Endothelial cell of umbilical vein (primary cell): ENCODE measurements at regions not wholly inside any gene's neighbourhood (a gene's known extent, or its start where the extent isn't known, plus 50 kb on each side); places are given as distances from the start of the nearest gene placed in this dataset.

Experiments
- BruUV-seq: library from RNA; stranded (reverse); fragments of 400-500 nt; replicated peaks from 2 replicates; lab custom pipeline; 2021; lab: Mats Ljungman, UMichigan
- CTCF ChIA-PET: fragments of 300-600, 350-600 bp; sonication (Branson Sonifier 250); formaldehyde crosslinking; loops from one replicate; lab custom pipeline; 2021; ENCODE audit warnings: antibody characterized with exemption, inconsistent platforms; lab: Charles Lee
- POLR2A ChIA-PET: fragments of 300-600, 350-600 bp; sonication (Branson Sonifier 250); formaldehyde crosslinking; loops from one replicate; lab custom pipeline; 2021; ENCODE audit warnings: antibody characterized with exemption, inconsistent platforms; lab: Charles Lee
- DNase-seq: peaks from one replicate; pipeline ENCODE4 v3.0.0-alpha.2; 2011; ENCODE audit warnings: low read depth, low spot score
- FAIRE-seq: peaks from 2 replicates; lab custom pipeline; 2011; peaks lifted over from hg19 to GRCh38; lab: Jason Lieb, UNC
- H2AFZ ChIP-seq: 2 replicates; pipeline ENCODE4 v1.6.0; 2012; ENCODE audit warnings: low read depth, low read length, control low read depth, inconsistent platforms
- H3K27ac ChIP-seq: 2 replicates; pipeline ENCODE4 v1.5.1; 2011; ENCODE audit warnings: low read depth, mild to moderate bottlenecking, control low read depth, low read length, moderate library complexity; ENCODE audit not compliant: insufficient read depth
- H3K27me3 ChIP-seq, 2 experiments: 2 replicates each; pipeline versions ENCODE4 v1.6.0 to v1.6.1; 2011; ENCODE audit warnings: low read length in 2 of 2, mixed read lengths in 1 of 2; ENCODE audit not compliant: control insufficient read depth in 2 of 2, insufficient read depth in 2 of 2
- H3K36me3 ChIP-seq, 2 experiments: 2 replicates in 1 of 2; 3 replicates in 1 of 2; pipeline ENCODE4 v1.5.1; 2011; ENCODE audit warnings: low read length in 2 of 2, mild to moderate bottlenecking in 1 of 2, moderate library complexity in 1 of 2; ENCODE audit not compliant: control insufficient read depth in 2 of 2, insufficient read depth in 2 of 2; ENCODE audit errors: extremely low read depth in 1 of 2
- H3K4me1 ChIP-seq: 3 replicates; pipeline ENCODE4 v1.5.1; 2011; ENCODE audit warnings: mild to moderate bottlenecking, low read length; ENCODE audit not compliant: control insufficient read depth, insufficient read depth; ENCODE audit errors: extremely low read depth
- H3K4me2 ChIP-seq: 2 replicates; pipeline ENCODE4 v1.6.1; 2011; ENCODE audit warnings: low read length, control low read depth, mixed read lengths; ENCODE audit not compliant: insufficient read depth
- H3K4me3 ChIP-seq, 3 experiments: fragments of 200-600 bp in 1 of 3; sonication (generic), shearing (Covaris generic) in 1 of 3; replicated peaks in 1 of 3; 2 replicates each; pipeline ENCODE4 v1.5.1; 2011 to 2016; ENCODE audit warnings: control low read depth in 3 of 3, low read length in 3 of 3, mild to moderate bottlenecking in 2 of 3, inconsistent platforms in 1 of 3, low read depth in 1 of 3, moderate library complexity in 1 of 3; ENCODE audit not compliant: insufficient read depth in 1 of 3
- H3K79me2 ChIP-seq: 2 replicates; pipeline ENCODE4 v1.6.0; 2012; ENCODE audit warnings: low read length, inconsistent platforms; ENCODE audit not compliant: control insufficient read depth, insufficient read depth
- H3K9ac ChIP-seq: replicated peaks from 2 replicates; pipeline ENCODE3; 2011; ENCODE audit warnings: low read length, control low read depth; ENCODE audit not compliant: insufficient read depth; ENCODE audit errors: extremely low read depth
- H3K9me1 ChIP-seq: replicated peaks from 3 replicates; pipeline ENCODE4 v1.6.0; 2011; ENCODE audit warnings: mild to moderate bottlenecking, low read length; ENCODE audit not compliant: control insufficient read depth, insufficient read depth; ENCODE audit errors: extremely low read depth
- H3K9me3 ChIP-seq: replicated peaks from 2 replicates; pipeline ENCODE4 v1.5.1; 2012; ENCODE audit warnings: low read length, inconsistent platforms; ENCODE audit not compliant: control insufficient read depth, insufficient read depth
- H4K20me1 ChIP-seq: replicated peaks from 2 replicates; pipeline ENCODE3; 2011; ENCODE audit warnings: mild to moderate bottlenecking, low read length; ENCODE audit not compliant: control insufficient read depth, insufficient read depth; ENCODE audit errors: extremely low read depth
- EZH2 ChIP-seq: IDR thresholded peaks from 2 replicates; pipeline ENCODE4 v1.6.1; 2012; ENCODE audit warnings: borderline replicate concordance, low read depth, mild to moderate bottlenecking, moderate library complexity, low read length, inconsistent platforms; ENCODE audit not compliant: severe bottlenecking
- FOS ChIP-seq: IDR thresholded peaks from 2 replicates; pipeline ENCODE4 v1.6.1; 2011; ENCODE audit warnings: mild to moderate bottlenecking, low read length, moderate library complexity, borderline replicate concordance; ENCODE audit not compliant: insufficient read depth
- GATA2 ChIP-seq: IDR thresholded peaks from 2 replicates; pipeline ENCODE4 v1.7.0; 2011; ENCODE audit warnings: low read depth, mild to moderate bottlenecking, moderate library complexity, mixed read lengths, low read length; ENCODE audit not compliant: insufficient read length, insufficient read depth
- dilution Hi-C: fragments of 300-500 bp; cut with MboI; formaldehyde crosslinking; loops from one replicate; pipeline ENCODE4 v1.15.0; 2019; ENCODE audit warnings: low sequenced_read_pairs; ENCODE audit not compliant: extremely low pct_ligation_motif_present
- intact Hi-C: fragments of 100-400 bp; cut with micrococcal nuclease; formaldehyde crosslinking; loops from one replicate; pipeline ENCODE4 v1.10.0; 2022
- TF ChIP-seq, protein P1 (sequence below), 2 donors: IDR thresholded peaks; 1 replicate in 1 of 2; 2 replicates in 1 of 2; pipeline ENCODE4 v1.5.1; 2011; ENCODE audit warnings: low read length in 2 of 2, mild to moderate bottlenecking in 2 of 2, moderate library complexity in 2 of 2, control low read depth in 1 of 2, inconsistent platforms in 1 of 2, low read depth in 1 of 2; ENCODE audit not compliant: insufficient read depth in 1 of 2; ENCODE audit errors: extremely low read depth in 1 of 2
- TF ChIP-seq, protein P2 (sequence below): IDR thresholded peaks from 2 replicates; pipeline ENCODE4 v1.6.1; 2011; ENCODE audit not compliant: insufficient read depth, insufficient read length

DNA sequence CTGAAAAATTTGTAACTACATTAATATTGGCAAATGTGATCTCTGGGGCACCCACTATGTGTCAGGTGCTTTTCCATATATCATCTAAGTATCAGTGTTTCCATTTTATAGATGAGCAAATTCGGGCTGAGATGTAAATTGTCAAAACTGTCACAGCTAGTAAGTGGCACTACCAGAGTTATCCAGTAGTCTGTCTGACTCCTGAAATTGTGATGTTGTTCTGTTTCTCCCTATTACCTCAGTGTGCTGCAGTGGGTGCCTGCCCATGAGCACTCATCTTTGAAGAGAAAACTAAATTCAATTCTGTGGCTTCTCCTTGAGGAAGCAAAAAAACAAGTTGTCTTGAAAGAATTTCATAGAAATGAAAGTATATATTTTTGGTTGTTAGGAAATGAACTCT is 467.4 kb upstream of the FANCL start:
- Histone ChIP-seq H3K9ac (no peak overlapping the region), H4K20me1 (no peaks in the 10 kb centered on the region), H3K4me2 (no peak overlapping the region), H3K4me3 (no peak overlapping the region), H3K79me2 (no peaks in the 10 kb centered on the region), H3K27me3 (peaks cover 0 to 5% of the 10 kb centered on the region in 2 experiments), H3K36me3 (no peaks in the 10 kb centered on the region), H3K27ac (no peak overlapping the region), H2AFZ (no peak overlapping the region), H3K9me3 (no peaks in the 10 kb centered on the region), H3K4me1 (no peaks in the 10 kb centered on the region), H3K9me1 (no peaks in the 10 kb centered on the region)
- ChIA-PET CTCF (interaction anchor here (1.2 to 1.4 kb wide), 4 partner anchors 10 to 137 kb away, joined by 4 to 6 read pairs (median 4); no protein-coding TSS in a partner anchor), POLR2A (no interaction called here)
- intact Hi-C loops (no loop called here), dilution Hi-C loops (no loop called here)
- FAIRE-seq (no peak), DNase-seq (no peak)
- TF ChIP-seq EZH2 (no peak), GATA2 (no peak)
- no TSS peak for BruUV-seq

DNA sequence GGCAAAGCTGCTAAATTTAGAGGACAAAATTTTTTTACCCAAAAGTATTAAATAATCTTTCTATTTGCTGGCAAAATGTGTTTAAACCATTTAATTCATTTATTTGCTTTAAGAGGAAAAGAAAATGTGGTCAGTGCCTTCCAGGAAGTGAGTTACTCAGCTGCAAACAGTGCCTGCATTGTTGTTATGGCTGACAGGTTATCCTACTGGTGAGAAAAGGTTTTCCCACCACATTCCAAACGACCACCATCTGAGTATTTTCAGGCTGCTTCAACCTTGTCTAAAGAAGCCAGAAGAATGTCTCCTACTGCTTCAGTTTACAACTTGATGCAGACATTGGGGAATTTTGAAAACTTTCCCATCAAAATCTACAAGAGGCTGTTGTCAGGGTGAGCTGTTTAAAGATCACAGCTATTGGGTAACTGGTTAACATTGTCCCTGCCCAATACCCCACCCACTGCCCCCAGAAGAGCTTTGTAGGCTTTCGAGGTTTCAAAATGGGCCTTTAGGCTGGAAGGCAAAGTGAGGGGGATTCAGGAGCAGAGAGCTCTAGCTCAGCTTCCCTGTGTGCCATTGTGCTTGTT is 461.3 kb upstream of the FANCL start:
- H3K9me1 ChIP-seq, result no peaks in the 10 kb centered on the region
- no peaks in the 10 kb centered on the region for H3K36me3 ChIP-seq
- no peak overlapping the region for H3K9ac ChIP-seq
- H3K4me2 ChIP-seq, result peak overlapping the region; percentile 54
- TF ChIP-seq, protein P1, sequence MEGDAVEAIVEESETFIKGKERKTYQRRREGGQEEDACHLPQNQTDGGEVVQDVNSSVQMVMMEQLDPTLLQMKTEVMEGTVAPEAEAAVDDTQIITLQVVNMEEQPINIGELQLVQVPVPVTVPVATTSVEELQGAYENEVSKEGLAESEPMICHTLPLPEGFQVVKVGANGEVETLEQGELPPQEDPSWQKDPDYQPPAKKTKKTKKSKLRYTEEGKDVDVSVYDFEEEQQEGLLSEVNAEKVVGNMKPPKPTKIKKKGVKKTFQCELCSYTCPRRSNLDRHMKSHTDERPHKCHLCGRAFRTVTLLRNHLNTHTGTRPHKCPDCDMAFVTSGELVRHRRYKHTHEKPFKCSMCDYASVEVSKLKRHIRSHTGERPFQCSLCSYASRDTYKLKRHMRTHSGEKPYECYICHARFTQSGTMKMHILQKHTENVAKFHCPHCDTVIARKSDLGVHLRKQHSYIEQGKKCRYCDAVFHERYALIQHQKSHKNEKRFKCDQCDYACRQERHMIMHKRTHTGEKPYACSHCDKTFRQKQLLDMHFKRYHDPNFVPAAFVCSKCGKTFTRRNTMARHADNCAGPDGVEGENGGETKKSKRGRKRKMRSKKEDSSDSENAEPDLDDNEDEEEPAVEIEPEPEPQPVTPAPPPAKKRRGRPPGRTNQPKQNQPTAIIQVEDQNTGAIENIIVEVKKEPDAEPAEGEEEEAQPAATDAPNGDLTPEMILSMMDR (IDR thresholded peaks at IDR 0.05; ENCODE audit: extremely low read depth in 1 of 2, insufficient read depth in 1 of 2, low read depth in 1 of 2, low read length in 2 of 2), result peak in 1 of 2 donors; percentile 4
- TF ChIP-seq FOS, result peak; percentile 58
- TF ChIP-seq, protein P2, sequence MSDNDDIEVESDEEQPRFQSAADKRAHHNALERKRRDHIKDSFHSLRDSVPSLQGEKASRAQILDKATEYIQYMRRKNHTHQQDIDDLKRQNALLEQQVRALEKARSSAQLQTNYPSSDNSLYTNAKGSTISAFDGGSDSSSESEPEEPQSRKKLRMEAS, result no peak
- H4K20me1 ChIP-seq, result no peaks in the 10 kb centered on the region
- peak; percentile 24 for FAIRE-seq
- H3K27ac ChIP-seq, result no peak overlapping the region
- no peaks in the 10 kb centered on the region for H3K79me2 ChIP-seq
- CTCF ChIA-PET, result interaction anchor here (0.8 to 1.0 kb wide), 3 partner anchors 9 to 22 kb away, joined by 3 to 4 read pairs (median 3); no protein-coding TSS in a partner anchor
- no peak overlapping the region for H3K4me3 ChIP-seq
- POLR2A ChIA-PET, result no interaction called here
- peaks cover 11% of the 10 kb centered on the region for H3K4me1 ChIP-seq
- peak overlapping the region; percentile 81 for H2AFZ ChIP-seq
- no TSS peak for BruUV-seq
- dilution Hi-C loops (no loop called here), intact Hi-C loops (no loop called here)
- no peaks in the 10 kb centered on the region for H3K9me3 ChIP-seq
- DNase-seq, result peak; percentile 60
- no peaks in the 10 kb centered on the region for H3K27me3 ChIP-seq
